NCI-H226 (cell line): ENCODE measurements at regions not wholly inside any gene's neighbourhood (a gene's known extent, or its start where the extent isn't known, plus 50 kb on each side); places are given as distances from the start of the nearest gene placed in this dataset.

Source experiments
- DNase-seq: peaks from one replicate; pipeline ENCODE4 v3.0.0-alpha.2; 2015

GRCh38 chr7:128168667-128169210 is 72.3 kb upstream of the LEP start:
- peak; percentile 7 for DNase-seq

GRCh38 chr7:128170461-128170860 is 70.6 kb upstream of the LEP start:
- DNase-seq = no peak

- no peak for DNase-seq
Observed at GRCh38 chr7:128171342-128171918, 69.6 kb upstream of the LEP start.

GRCh38 chr7:128172151-128172550 is 68.9 kb upstream of the LEP start:
- DNase-seq = no peak

- DNase-seq = no peak
Observed at GRCh38 chr7:128172963-128173362, 68.1 kb upstream of the LEP start.

GRCh38 chr7:128174386-128174785 is 66.7 kb upstream of the LEP start:
- DNase-seq = no peak

- DNase-seq = peak; percentile 20
Observed at GRCh38 chr7:128176696-128177095, 64.4 kb upstream of the LEP start.

GRCh38 chr7:128177768-128178550 is 63.1 kb upstream of the LEP start:
- DNase-seq = no peak

- no peak for DNase-seq
Observed at GRCh38 chr7:128178611-128179010, 62.5 kb upstream of the LEP start.

- no peak for DNase-seq
Observed at GRCh38 chr7:128188396-128189230, 52.5 kb upstream of the LEP start.

- DNase-seq = no peak
Observed at GRCh38 chr7:128189231-128189930, 51.7 kb upstream of the LEP start.

- no peak for DNase-seq
Observed at GRCh38 chr7:128190051-128190647, 50.9 kb upstream of the LEP start.

GRCh38 chr7:128191136-128191844 is 49.8 kb upstream of the LEP start:
- DNase-seq = no peak
